Adrenal gland (tissue), 9 donors: ENCODE measurements at regions not wholly inside any gene's neighbourhood (a gene's known extent, or its start where the extent isn't known, plus 50 kb on each side); places are given as distances from the start of the nearest gene placed in this dataset.

ENCODE experiments used
- DNase-seq, 7 donors: peaks; one replicate each; pipeline ENCODE4 v3.0.0-alpha.2; 2019 to 2020
- H3K27ac ChIP-seq, 5 donors: fragments of 200-600 bp; sonication (generic) in 4 of 5; 1 replicate in 3 of 5; 2 replicates in 2 of 5; pipeline versions ENCODE4 v1.5.1 to v1.8.0; 2016 to 2020; ENCODE audit warnings: mild to moderate bottlenecking in 1 of 5
- H3K27me3 ChIP-seq: fragments of 200-600 bp; 2 replicates; pipeline ENCODE4 v1.8.0; 2021
- H3K36me3 ChIP-seq, 2 donors: fragments of 200-600 bp; replicated peaks in 1 of 2; 1 replicate in 1 of 2; 2 replicates in 1 of 2; pipeline versions ENCODE4 v1.5.1 to v1.8.0; 2018 to 2022
- H3K4me1 ChIP-seq, 2 donors: fragments of 200-600 bp; replicated peaks in 1 of 2; 1 replicate in 1 of 2; 2 replicates in 1 of 2; pipeline versions ENCODE4 v1.5.1 to v1.8.0; 2018 to 2021
- H3K4me3 ChIP-seq, 4 donors: fragments of 200-600 bp; sonication (generic) in 3 of 4; one replicate each; pipeline ENCODE4 v1.5.1; 2016 to 2018
- H3K9me3 ChIP-seq, 3 donors: fragments of 200-600 bp; sonication (generic) in 1 of 3; replicated peaks in 1 of 3; 1 replicate in 2 of 3; 2 replicates in 1 of 3; pipeline versions ENCODE4 v1.5.1 to v1.8.0; 2016 to 2021
- CTCF ChIP-seq, 6 experiments: fragments of 450-650 bp in 4 of 6; fragments of 200-600 bp in 2 of 6; sonication (generic) in 1 of 6; IDR thresholded peaks; 1 replicate in 5 of 6; 2 replicates in 1 of 6; pipeline versions ENCODE4 v1.5.1 to v1.8.0; 2016 to 2021; ENCODE audit warnings: antibody characterized with exemption in 6 of 6, mild to moderate bottlenecking in 2 of 6, moderate library complexity in 1 of 6
- POLR2A ChIP-seq, 2 donors: fragments of 450-650 bp; IDR thresholded peaks; one replicate each; pipeline ENCODE4 v1.6.1; 2017; ENCODE audit warnings: antibody characterized with exemption in 2 of 2, mild to moderate bottlenecking in 2 of 2, moderate library complexity in 1 of 2
- WGBS, 4 donors: extraction: QIAGEN DNeasy Blood & Tissue Kit in 2 of 4; methylation state at CpG; one replicate each; pipeline versions ENCODE4 v1.1.5 to v1.1.7; 2013 to 2017; 5-methylcytosine and 5-hydroxymethylcytosine counted together
- intact Hi-C, 2 donors: fragments of 100-400 bp; cut with DNase I; formaldehyde crosslinking; loops; one replicate each; pipeline versions ENCODE4 v1.14.1 to v1.15.0; 2022 to 2023
- donor health status: healthy with polysubstance abuse.
- donor health status: Bipolar disorder and iron deficiency.
- donor health status: DM: yes; HTN: yes; CAD: no.
- donor health status: DM: no; HTN: no; CAD: no.
- donor health status: DM: no; HTN: no; CAD: no.

- Histone ChIP-seq H3K27ac (no peak overlapping the region), H3K36me3 (no peaks in the 10 kb centered on the region), H3K27me3 (no peaks in the 10 kb centered on the region), H3K4me1 (peaks cover 0 to 6% of the 10 kb centered on the region in 2 donors), H3K4me3 (no peak overlapping the region), H3K9me3 (no peaks in the 10 kb centered on the region)
- DNase-seq = no peak
- no peak for TF ChIP-seq CTCF (IDR thresholded peaks at IDR 0.05)
- TF ChIP-seq POLR2A (IDR thresholded peaks at IDR 0.05) = no peak
- 77 to 87% (median 83%) methylated on average over 2 of the region's 2 CpGs for WGBS, 4 donors
- intact Hi-C loops = no loop called here
These were observed 50.1 kb upstream of the LEKR1 start for GRCh38 chr3:156776031-156776430.
